ENCODE measurements at regions not wholly inside any gene's neighbourhood (a gene's known extent, or its start where the extent isn't known, plus 50 kb on each side); places are given as distances from the start of the nearest gene placed in this dataset.

GRCh38 chr16:59124056-59124455 is 389.9 kb upstream of the GOT2 start (continued):
- TF ChIP-seq CXXC5 (CRISPR knock-in tag; IDR thresholded peaks at IDR 0.05) (no peak), ETV6 (IDR thresholded peaks at IDR 0.05; ENCODE audit: borderline replicate concordance in 1 of 2, low read depth in 2 of 2, low read length in 1 of 2) (no peak), ETV6 (CRISPR knock-in tag; IDR thresholded peaks at IDR 0.05; ENCODE audit: borderline replicate concordance) (no peak), NEUROD1 (IDR thresholded peaks at IDR 0.05; ENCODE audit: borderline replicate concordance, low read depth, low read length, partially characterized antibody) (no peak), GATA2 (CRISPR knock-in tag; IDR thresholded peaks at IDR 0.05) (no peak), MGA (IDR thresholded peaks at IDR 0.05) (no peak)
